Endodermal cell (in vitro differentiated cells): ENCODE measurements at regions not wholly inside any gene's neighbourhood (a gene's known extent, or its start where the extent isn't known, plus 50 kb on each side); places are given as distances from the start of the nearest gene placed in this dataset.

ENCODE experiments used
- DNase-seq: peaks from one replicate; pipeline ENCODE4 v3.0.0-alpha.2; 2017
- H3K27ac ChIP-seq: 2 replicates; pipeline ENCODE4 v1.5.1; 2013; ENCODE audit warnings: mild to moderate bottlenecking, low read depth, low read length, moderate library complexity
- H3K27me3 ChIP-seq: 2 replicates; pipeline ENCODE4 v1.6.1; 2013; ENCODE audit warnings: mild to moderate bottlenecking, low read length, moderate library complexity; ENCODE audit not compliant: insufficient read depth, control insufficient read depth, poor library complexity, severe bottlenecking
- H3K36me3 ChIP-seq: 2 replicates; pipeline ENCODE4 v1.7.0; 2013; ENCODE audit warnings: mild to moderate bottlenecking, low read length, moderate library complexity; ENCODE audit not compliant: control insufficient read depth, insufficient read depth
- H3K4me1 ChIP-seq: one replicate; pipeline ENCODE4 v1.7.0; 2013; ENCODE audit warnings: low read length; ENCODE audit not compliant: control insufficient read depth, insufficient read depth
- H3K4me3 ChIP-seq: 2 replicates; pipeline ENCODE4 v1.5.1; 2013; ENCODE audit warnings: mild to moderate bottlenecking, low read length, moderate library complexity
- H3K9ac ChIP-seq: 2 replicates; pipeline ENCODE4 v1.6.1; 2013; ENCODE audit warnings: mild to moderate bottlenecking, low read length, moderate library complexity; ENCODE audit not compliant: poor library complexity, severe bottlenecking; ENCODE audit errors: extremely low read depth
- H3K9me3 ChIP-seq: 2 replicates; pipeline ENCODE4 v1.6.1; 2013; ENCODE audit warnings: mild to moderate bottlenecking, low read length, moderate library complexity; ENCODE audit not compliant: control insufficient read depth
- H3K27ac Mint-ChIP-seq: 2 replicates; pipeline ENCODE4 v1.8.0; 2020; ENCODE audit warnings: mixed read lengths
- H3K27me3 Mint-ChIP-seq: 2 replicates; pipeline ENCODE4 v1.8.0; 2021; ENCODE audit warnings: mild to moderate bottlenecking, mixed read lengths; ENCODE audit not compliant: insufficient read depth
- H3K36me3 Mint-ChIP-seq: 2 replicates; pipeline ENCODE4 v1.8.0; 2020; ENCODE audit warnings: low read depth, mixed read lengths
- H3K4me1 Mint-ChIP-seq: 2 replicates; pipeline ENCODE4 v1.8.0; 2020; ENCODE audit warnings: mixed read lengths
- H3K4me3 Mint-ChIP-seq: 2 replicates; pipeline ENCODE4 v1.8.0; 2020; ENCODE audit warnings: mild to moderate bottlenecking, moderate library complexity, mixed read lengths
- H3K9me3 Mint-ChIP-seq: 2 replicates; pipeline ENCODE4 v1.8.0; 2020; ENCODE audit warnings: mild to moderate bottlenecking, mixed read lengths
- WGBS, 2 experiments: methylation state at CpG; one replicate each; pipeline versions ENCODE4 v1.1.5 to v1.1.7; 2013; ENCODE audit warnings: missing lambda C conversion rate in 2 of 2, mixed read lengths in 1 of 2; ENCODE audit not compliant: insufficient coverage in 1 of 2, insufficient read length in 1 of 2; 5-methylcytosine and 5-hydroxymethylcytosine counted together
- TF ChIP-seq, protein P1 (sequence below): fragments of 200-600 bp; sonication (generic); conservative IDR thresholded peaks from 2 replicates; pipeline ENCODE4 v1.5.0; 2021; ENCODE audit warnings: antibody characterized with exemption, mild to moderate bottlenecking

DNA sequence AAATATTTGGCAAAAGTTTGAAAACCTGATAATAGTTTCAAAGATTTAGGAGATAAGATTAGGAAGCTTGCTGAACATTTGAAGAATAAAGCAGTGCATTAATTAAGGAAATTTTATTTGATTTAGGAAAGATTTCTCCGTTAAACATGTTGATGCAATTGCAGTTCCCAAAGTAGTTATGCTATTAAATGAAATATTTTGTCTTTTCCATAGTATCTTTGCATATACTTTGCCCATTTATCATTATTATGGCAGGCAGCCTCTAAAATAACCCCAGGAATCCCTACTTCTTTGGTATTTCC, 136.5 kb downstream of the MREG start:
- Mint-ChIP-seq H3K36me3 (peaks cover 8% of the 10 kb centered on the region), H3K27me3 (no peaks in the 10 kb centered on the region), H3K4me1 (peaks cover 7% of the 10 kb centered on the region), H3K9me3 (peaks cover 21% of the 10 kb centered on the region), H3K27ac (no peak overlapping the region), H3K4me3 (no peak overlapping the region)
- Histone ChIP-seq H3K9me3 (peaks cover 13% of the 10 kb centered on the region), H3K27ac (no peak overlapping the region), H3K4me1 (no peaks in the 10 kb centered on the region), H3K27me3 (no peaks in the 10 kb centered on the region), H3K36me3 (no peaks in the 10 kb centered on the region), H3K4me3 (no peak overlapping the region), H3K9ac (no peak overlapping the region)
- no peak for DNase-seq
- WGBS, 2 experiments: 92% methylated on average over 1 of the region's 1 CpG; no CpG with 5 or more reads in 1 of the 2 experiments
- TF ChIP-seq, protein P1, sequence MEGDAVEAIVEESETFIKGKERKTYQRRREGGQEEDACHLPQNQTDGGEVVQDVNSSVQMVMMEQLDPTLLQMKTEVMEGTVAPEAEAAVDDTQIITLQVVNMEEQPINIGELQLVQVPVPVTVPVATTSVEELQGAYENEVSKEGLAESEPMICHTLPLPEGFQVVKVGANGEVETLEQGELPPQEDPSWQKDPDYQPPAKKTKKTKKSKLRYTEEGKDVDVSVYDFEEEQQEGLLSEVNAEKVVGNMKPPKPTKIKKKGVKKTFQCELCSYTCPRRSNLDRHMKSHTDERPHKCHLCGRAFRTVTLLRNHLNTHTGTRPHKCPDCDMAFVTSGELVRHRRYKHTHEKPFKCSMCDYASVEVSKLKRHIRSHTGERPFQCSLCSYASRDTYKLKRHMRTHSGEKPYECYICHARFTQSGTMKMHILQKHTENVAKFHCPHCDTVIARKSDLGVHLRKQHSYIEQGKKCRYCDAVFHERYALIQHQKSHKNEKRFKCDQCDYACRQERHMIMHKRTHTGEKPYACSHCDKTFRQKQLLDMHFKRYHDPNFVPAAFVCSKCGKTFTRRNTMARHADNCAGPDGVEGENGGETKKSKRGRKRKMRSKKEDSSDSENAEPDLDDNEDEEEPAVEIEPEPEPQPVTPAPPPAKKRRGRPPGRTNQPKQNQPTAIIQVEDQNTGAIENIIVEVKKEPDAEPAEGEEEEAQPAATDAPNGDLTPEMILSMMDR: no peak

DNA sequence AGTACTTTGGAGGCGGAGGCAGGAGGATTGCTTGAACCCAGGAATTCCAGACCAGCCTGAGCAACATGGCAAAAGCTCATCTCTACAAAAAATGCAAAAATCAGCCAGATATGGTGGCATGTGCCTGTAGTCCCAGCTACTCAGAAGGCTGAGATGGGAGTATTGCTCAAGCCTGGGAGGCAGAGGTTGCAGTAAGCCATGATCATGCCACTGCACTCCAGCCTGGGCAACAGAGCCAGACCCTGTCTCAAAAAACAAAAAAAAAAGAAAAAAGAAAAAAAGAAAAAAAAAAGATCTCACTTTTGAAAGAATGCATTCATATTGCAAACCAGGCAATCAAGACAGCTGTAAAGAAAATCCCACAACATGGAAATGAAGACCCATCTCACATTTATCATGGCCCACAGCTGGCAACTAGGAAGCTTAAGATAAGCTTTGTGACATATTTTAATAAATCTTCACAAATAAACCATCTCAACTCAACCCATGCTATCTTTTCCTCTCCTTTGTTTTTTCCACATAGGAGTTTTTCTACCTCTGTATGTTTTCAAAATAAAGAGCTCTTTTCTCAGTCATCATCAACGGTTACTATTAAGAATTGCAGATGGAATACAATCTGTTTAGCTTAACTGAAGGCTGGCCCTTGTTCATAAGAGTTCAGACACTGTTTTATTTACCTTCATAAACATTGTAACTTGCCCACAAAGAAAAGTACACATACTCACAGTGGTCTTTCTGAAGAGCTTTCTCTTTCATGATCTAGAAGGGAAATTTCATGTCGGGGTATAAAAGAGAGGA, 137.0 kb downstream of the MREG start:
- DNase-seq: no peak
- Mint-ChIP-seq H3K36me3 (peaks cover 8% of the 10 kb centered on the region), H3K4me3 (no peak overlapping the region), H3K27me3 (no peaks in the 10 kb centered on the region), H3K9me3 (peaks cover 21% of the 10 kb centered on the region), H3K4me1 (peaks cover 7% of the 10 kb centered on the region), H3K27ac (no peak overlapping the region)
- Histone ChIP-seq H3K4me1 (no peaks in the 10 kb centered on the region), H3K27ac (no peak overlapping the region), H3K9me3 (peaks cover 13% of the 10 kb centered on the region), H3K27me3 (no peaks in the 10 kb centered on the region), H3K36me3 (no peaks in the 10 kb centered on the region), H3K9ac (no peak overlapping the region), H3K4me3 (no peak overlapping the region)
- TF ChIP-seq, protein P1: no peak
- 92 to 100% methylated on average over 1 to 3 of the region's 3 CpGs for WGBS, 2 experiments

DNA sequence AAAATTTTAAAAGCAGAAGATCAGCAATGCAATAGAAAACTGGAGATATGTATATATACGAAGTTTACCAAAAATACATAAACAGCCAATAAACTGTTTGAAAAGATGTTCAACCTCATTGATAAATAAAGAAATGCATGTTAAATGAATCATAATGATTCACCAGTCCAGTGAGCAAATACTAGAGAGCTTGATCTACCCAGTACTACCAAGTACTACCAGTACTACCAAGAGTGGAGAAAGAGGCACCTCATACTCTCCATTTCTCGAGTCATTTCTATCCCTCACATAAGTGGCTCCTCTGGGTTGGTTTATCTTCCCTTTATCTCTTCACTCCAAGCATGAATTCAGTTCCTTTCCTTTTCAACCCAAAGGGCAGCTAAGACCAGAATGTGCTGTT, 138.9 kb downstream of the MREG start:
- peaks cover 20% of the 10 kb centered on the region for H3K9me3 Mint-ChIP-seq
- 94 to 100% methylated on average over 1 to 2 of the region's 2 CpGs for WGBS, 2 experiments
- no peak overlapping the region for H3K4me3 Mint-ChIP-seq
- no peak for DNase-seq
- Histone ChIP-seq H3K9me3 (peaks cover 13% of the 10 kb centered on the region), H3K9ac (no peak overlapping the region), H3K36me3 (no peaks in the 10 kb centered on the region), H3K27ac (no peak overlapping the region), H3K4me3 (no peak overlapping the region), H3K27me3 (no peaks in the 10 kb centered on the region), H3K4me1 (no peaks in the 10 kb centered on the region)
- TF ChIP-seq, protein P1: no peak
- H3K27me3 Mint-ChIP-seq: no peaks in the 10 kb centered on the region
- H3K27ac Mint-ChIP-seq: no peak overlapping the region
- H3K4me1 Mint-ChIP-seq: no peaks in the 10 kb centered on the region
- peaks cover 7% of the 10 kb centered on the region for H3K36me3 Mint-ChIP-seq
